Testis (tissue), 2 donors: ENCODE measurements at regions not wholly inside any gene's neighbourhood (a gene's known extent, or its start where the extent isn't known, plus 50 kb on each side); places are given as distances from the start of the nearest gene placed in this dataset.

Experiments used
- CTCF ChIP-seq, 3 experiments: fragments of 450-650 bp in 2 of 3; fragments of 200-600 bp in 1 of 3; sonication (generic) in 1 of 3; IDR thresholded peaks; one replicate each; pipeline ENCODE4 v1.5.1; 2016 to 2019; ENCODE audit warnings: antibody characterized with exemption in 3 of 3, mild to moderate bottlenecking in 2 of 3, moderate library complexity in 1 of 3
- POLR2A ChIP-seq: fragments of 450-650 bp; IDR thresholded peaks from one replicate; pipeline ENCODE4 v1.6.1; 2017; ENCODE audit warnings: antibody characterized with exemption, mild to moderate bottlenecking, moderate library complexity

- TF ChIP-seq CTCF (IDR thresholded peaks at IDR 0.05) (no peak), POLR2A (no peak)
Observed at GRCh38 chr6:23055523-23055922, 486.2 kb downstream of the HDGFL1 start.
